RWPE2 (cell line): ENCODE measurements at regions not wholly inside any gene's neighbourhood (a gene's known extent, or its start where the extent isn't known, plus 50 kb on each side); places are given as distances from the start of the nearest gene placed in this dataset.
A peak's percentile ranks its signal among the peaks of the same experiment; 100 is the strongest.

Experiments
- ATAC-seq: fragments of 200-7000 bp; cut with Tn5 transposase; 3 replicates; pipeline ENCODE4 v1.9.1; 2021; ENCODE audit warnings: low read depth
- DNase-seq: peaks from one replicate; pipeline ENCODE4 v3.0.0-alpha.2; 2020; ENCODE audit warnings: low spot score
- H3K27ac ChIP-seq: fragments of 450-650 bp; 2 replicates; pipeline ENCODE4 v1.5.1; 2017; ENCODE audit warnings: mild to moderate bottlenecking; ENCODE audit not compliant: poor library complexity, severe bottlenecking
- H3K27me3 ChIP-seq: fragments of 250-450 bp; sonication (Bioruptor Pico); 2 replicates; pipeline ENCODE4 v1.5.1; 2021; ENCODE audit warnings: mild to moderate bottlenecking, moderate library complexity; ENCODE audit not compliant: insufficient read depth, poor library complexity, severe bottlenecking
- H3K36me3 ChIP-seq: fragments of 250-450 bp; sonication (Bioruptor Pico); 2 replicates; pipeline ENCODE4 v1.5.1; 2020; ENCODE audit warnings: low read depth, mild to moderate bottlenecking, moderate library complexity
- H3K4me1 ChIP-seq: fragments of 250-450 bp; sonication (Bioruptor Pico); 2 replicates; pipeline ENCODE4 v1.5.1; 2021; ENCODE audit warnings: mild to moderate bottlenecking, moderate library complexity; ENCODE audit not compliant: insufficient read depth, poor library complexity, severe bottlenecking
- H3K4me3 ChIP-seq: fragments of 250-450 bp; sonication (Bioruptor Pico); 2 replicates; pipeline ENCODE4 v1.5.1; 2021; ENCODE audit warnings: mild to moderate bottlenecking, moderate library complexity; ENCODE audit not compliant: severe bottlenecking
- H3K9me3 ChIP-seq: fragments of 250-450 bp; sonication (Bioruptor Pico); 2 replicates; pipeline ENCODE4 v1.5.1; 2021; ENCODE audit warnings: mild to moderate bottlenecking, moderate library complexity; ENCODE audit not compliant: severe bottlenecking
- TF ChIP-seq, protein P1 (sequence below): fragments of 450-650 bp; IDR thresholded peaks from one replicate; pipeline ENCODE4 v1.5.1; 2017; ENCODE audit warnings: mild to moderate bottlenecking, moderate library complexity; ENCODE audit not compliant: poor library complexity, severe bottlenecking

DNA sequence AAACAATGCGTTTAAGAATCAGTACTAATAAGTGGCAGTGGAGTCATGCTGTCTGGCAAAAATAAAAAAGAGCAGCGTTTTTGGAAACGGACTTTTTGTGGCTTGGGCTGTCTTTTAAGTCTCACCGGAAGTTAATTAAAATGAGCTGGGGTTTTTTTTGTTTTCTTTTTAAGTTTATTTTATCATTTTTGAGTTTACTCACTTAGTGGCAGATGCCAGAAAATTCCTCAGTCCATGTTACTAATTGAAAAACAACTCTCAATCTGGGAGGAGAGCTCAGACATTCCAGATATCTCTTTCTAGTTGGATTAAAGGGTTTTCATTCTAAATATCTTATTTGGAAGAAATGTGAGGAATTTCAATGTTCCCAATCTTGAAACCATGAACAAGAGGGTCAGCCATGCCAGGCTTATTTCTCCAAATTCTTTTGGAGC lies 133.8 kb upstream of the AGR3 start:
- Histone ChIP-seq H3K4me3 (no peak overlapping the region), H3K4me1 (peaks cover 7% of the 10 kb centered on the region), H3K27me3 (no peaks in the 10 kb centered on the region), H3K36me3 (no peaks in the 10 kb centered on the region), H3K9me3 (no peaks in the 10 kb centered on the region), H3K27ac (no peak overlapping the region)
- TF ChIP-seq, protein P1, sequence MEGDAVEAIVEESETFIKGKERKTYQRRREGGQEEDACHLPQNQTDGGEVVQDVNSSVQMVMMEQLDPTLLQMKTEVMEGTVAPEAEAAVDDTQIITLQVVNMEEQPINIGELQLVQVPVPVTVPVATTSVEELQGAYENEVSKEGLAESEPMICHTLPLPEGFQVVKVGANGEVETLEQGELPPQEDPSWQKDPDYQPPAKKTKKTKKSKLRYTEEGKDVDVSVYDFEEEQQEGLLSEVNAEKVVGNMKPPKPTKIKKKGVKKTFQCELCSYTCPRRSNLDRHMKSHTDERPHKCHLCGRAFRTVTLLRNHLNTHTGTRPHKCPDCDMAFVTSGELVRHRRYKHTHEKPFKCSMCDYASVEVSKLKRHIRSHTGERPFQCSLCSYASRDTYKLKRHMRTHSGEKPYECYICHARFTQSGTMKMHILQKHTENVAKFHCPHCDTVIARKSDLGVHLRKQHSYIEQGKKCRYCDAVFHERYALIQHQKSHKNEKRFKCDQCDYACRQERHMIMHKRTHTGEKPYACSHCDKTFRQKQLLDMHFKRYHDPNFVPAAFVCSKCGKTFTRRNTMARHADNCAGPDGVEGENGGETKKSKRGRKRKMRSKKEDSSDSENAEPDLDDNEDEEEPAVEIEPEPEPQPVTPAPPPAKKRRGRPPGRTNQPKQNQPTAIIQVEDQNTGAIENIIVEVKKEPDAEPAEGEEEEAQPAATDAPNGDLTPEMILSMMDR = no peak
- DNase-seq (no peak), ATAC-seq (no peak)

DNA sequence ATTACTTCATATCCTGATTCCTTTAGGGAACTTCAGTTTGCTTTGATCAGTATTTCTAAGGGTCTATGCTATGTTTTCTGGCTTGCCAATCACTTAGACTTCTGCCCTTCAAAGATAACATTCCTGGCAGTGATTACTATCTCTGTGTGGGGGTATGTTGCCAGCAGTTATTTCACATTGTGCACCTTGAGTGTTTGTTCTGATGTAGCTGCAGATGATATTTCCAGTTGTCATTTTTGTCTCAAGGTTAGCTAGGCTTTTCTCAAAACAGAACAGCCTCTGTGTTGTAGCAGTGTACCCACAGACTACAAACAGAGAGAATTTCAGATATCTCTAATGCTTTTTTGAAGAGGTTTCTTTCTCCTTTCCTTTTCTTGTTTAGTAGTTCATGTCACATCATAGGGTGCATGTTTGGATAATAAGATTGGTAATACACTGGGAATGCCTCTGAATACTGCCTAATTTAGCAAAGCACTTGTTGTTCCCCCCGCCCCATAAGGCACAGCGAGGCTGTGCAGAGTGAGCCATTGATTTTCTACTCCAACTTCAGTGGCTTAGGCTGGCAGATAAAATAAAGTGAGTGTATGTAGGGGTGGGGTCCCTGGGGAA lies 134.7 kb upstream of the AGR3 start:
- H3K27ac ChIP-seq = no peak overlapping the region
- DNase-seq (no peak), ATAC-seq (no peak)
- H3K9me3 ChIP-seq = no peaks in the 10 kb centered on the region
- H3K4me1 ChIP-seq = peaks cover 14% of the 10 kb centered on the region
- no peaks in the 10 kb centered on the region for H3K27me3 ChIP-seq
- TF ChIP-seq, protein P1 = no peak
- H3K36me3 ChIP-seq = no peaks in the 10 kb centered on the region
- H3K4me3 ChIP-seq = no peak overlapping the region

DNA sequence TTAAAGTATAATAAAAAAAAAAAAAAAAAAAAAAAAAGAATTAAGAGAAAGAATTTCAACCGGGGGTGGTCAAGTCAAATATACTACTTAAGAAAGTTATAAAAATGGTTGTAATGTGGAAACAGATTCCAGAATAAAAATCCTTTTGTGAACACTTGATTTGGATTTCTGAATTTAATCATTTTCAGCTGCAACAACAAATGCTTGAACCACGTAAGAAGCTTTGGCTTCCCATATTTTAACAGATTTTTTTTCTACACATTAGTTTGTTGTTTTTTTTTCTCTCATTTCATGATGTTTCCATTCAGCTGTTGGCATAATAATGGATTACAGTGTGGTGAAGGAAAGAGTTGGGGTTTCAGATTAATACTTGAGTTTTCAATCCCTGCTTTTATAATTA lies 137.3 kb upstream of the AGR3 start:
- Histone ChIP-seq H3K27me3 (no peaks in the 10 kb centered on the region), H3K9me3 (no peaks in the 10 kb centered on the region), H3K4me3 (no peak overlapping the region), H3K27ac (no peak overlapping the region), H3K4me1 (peaks cover 17% of the 10 kb centered on the region), H3K36me3 (no peaks in the 10 kb centered on the region)
- TF ChIP-seq, protein P1 = no peak
- no peak for ATAC-seq
- no peak for DNase-seq

DNA sequence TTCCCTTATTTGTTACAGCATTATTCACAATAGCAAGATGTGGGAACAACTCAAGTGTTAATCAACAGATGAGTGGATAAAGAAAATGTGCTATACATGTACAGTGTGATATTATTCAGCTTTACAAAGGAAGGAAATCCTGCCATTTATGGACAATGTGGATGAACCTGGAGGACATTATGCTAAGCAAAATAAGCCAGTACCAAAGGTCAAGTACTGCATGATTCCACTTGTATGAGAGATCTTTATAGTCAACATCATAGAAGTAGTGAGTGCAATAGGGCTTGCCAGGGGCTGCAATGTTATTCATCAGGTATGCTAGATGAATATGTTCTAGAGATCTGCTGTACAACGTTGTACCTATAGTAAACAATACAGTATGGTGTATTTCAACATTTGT lies 138.5 kb upstream of the AGR3 start:
- Histone ChIP-seq H3K36me3 (no peaks in the 10 kb centered on the region), H3K27ac (no peak overlapping the region), H3K4me1 (peaks cover 17% of the 10 kb centered on the region), H3K4me3 (no peak overlapping the region), H3K27me3 (no peaks in the 10 kb centered on the region), H3K9me3 (no peaks in the 10 kb centered on the region)
- no peak for DNase-seq
- TF ChIP-seq, protein P1 = no peak
- ATAC-seq = peak; percentile 33; the same call in 1 of the 3 replicates

DNA sequence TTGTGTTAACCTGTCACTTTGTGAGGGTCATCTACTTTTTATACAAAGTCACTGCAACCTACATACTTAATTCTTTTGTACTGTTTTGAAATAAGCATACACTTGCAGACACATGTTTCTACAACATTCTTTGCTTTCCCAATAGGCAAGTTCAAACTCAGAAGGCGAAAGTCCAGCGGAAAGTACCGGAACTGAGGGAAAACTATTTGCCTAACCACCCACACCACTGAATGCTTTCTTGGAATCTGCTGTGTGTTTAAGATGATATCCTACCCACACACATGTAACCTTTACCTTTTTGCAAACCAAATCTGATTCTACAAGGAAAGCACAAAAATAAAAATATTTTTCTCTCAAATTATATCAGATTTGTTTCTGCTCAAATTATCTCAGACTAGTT lies 139.4 kb upstream of the AGR3 start:
- TF ChIP-seq, protein P1 = no peak
- no peaks in the 10 kb centered on the region for H3K27me3 ChIP-seq
- no peak overlapping the region for H3K4me3 ChIP-seq
- ATAC-seq (peak; percentile 62; the same call in 2 of the 3 replicates), DNase-seq (no peak)
- peak overlapping the region; percentile 13 for H3K27ac ChIP-seq
- H3K36me3 ChIP-seq = no peaks in the 10 kb centered on the region
- peaks cover 17% of the 10 kb centered on the region for H3K4me1 ChIP-seq
- H3K9me3 ChIP-seq = no peaks in the 10 kb centered on the region
